ENCODE measurements at regions not wholly inside any gene's neighbourhood (a gene's known extent, or its start where the extent isn't known, plus 50 kb on each side); places are given as distances from the start of the nearest gene placed in this dataset.

GRCh38 chr6:27088068-27088467 is 159.4 kb upstream of the PRSS16 start:
- H3K27ac ChIP-seq, result no peak overlapping the region
- TF ChIP-seq ZFX (IDR thresholded peaks at IDR 0.05) (no peak), CTCF (conservative IDR thresholded peaks at IDR 0.05) (no peak)

- no peak overlapping the region for H3K27ac ChIP-seq
- TF ChIP-seq ZFX (IDR thresholded peaks at IDR 0.05), result no peak
- TF ChIP-seq CTCF (conservative IDR thresholded peaks at IDR 0.05), result no peak
Measured at GRCh38 chr6:27091661-27092315, 155.7 kb upstream of the PRSS16 start.

GRCh38 chr6:27092316-27092692 is 155.2 kb upstream of the PRSS16 start:
- TF ChIP-seq ZFX (IDR thresholded peaks at IDR 0.05) (no peak), CTCF (conservative IDR thresholded peaks at IDR 0.05) (no peak)

GRCh38 chr6:27095914-27096313 is 151.6 kb upstream of the PRSS16 start:
- H3K27ac ChIP-seq, result no peak overlapping the region
- TF ChIP-seq CTCF (conservative IDR thresholded peaks at IDR 0.05), result no peak
- no peak for TF ChIP-seq ZFX (IDR thresholded peaks at IDR 0.05)

More at GRCh38 chr6:27092316-27092692, 155.2 kb upstream of the PRSS16 start:
- H3K27ac ChIP-seq, result no peak overlapping the region

- no peak overlapping the region for H3K27ac ChIP-seq
Measured at GRCh38 chr6:27096834-27097511, 150.5 kb upstream of the PRSS16 start.

GRCh38 chr6:27098956-27099355 is 148.5 kb upstream of the PRSS16 start:
- no peak overlapping the region for H3K27ac ChIP-seq
- no peak for TF ChIP-seq CTCF (conservative IDR thresholded peaks at IDR 0.05)

More at GRCh38 chr6:27096834-27097511, 150.5 kb upstream of the PRSS16 start:
- TF ChIP-seq ZFX (IDR thresholded peaks at IDR 0.05) (no peak), CTCF (conservative IDR thresholded peaks at IDR 0.05) (no peak)

GRCh38 chr6:27100921-27101320 is 146.6 kb upstream of the PRSS16 start:
- TF ChIP-seq ZFX (IDR thresholded peaks at IDR 0.05) (no peak), CTCF (conservative IDR thresholded peaks at IDR 0.05) (no peak)

More at GRCh38 chr6:27100921-27101320, 146.6 kb upstream of the PRSS16 start:
- no peak overlapping the region for H3K27ac ChIP-seq

Data from C4-2B (cell line).